ENCODE measurements at regions not wholly inside any gene's neighbourhood (a gene's known extent, or its start where the extent isn't known, plus 50 kb on each side); places are given as distances from the start of the nearest gene placed in this dataset.

GRCh38 chr2:215856080-215856479 is 157.3 kb downstream of the MREG start:
- no peak for TF ChIP-seq POLR2AphosphoS5 (IDR thresholded peaks at IDR 0.05)
- TF ChIP-seq POLR2A (IDR thresholded peaks at IDR 0.05) = no peak
- no peak for TF ChIP-seq CTCF (IDR thresholded peaks at IDR 0.05)
